B cell (primary cell): ENCODE measurements at regions not wholly inside any gene's neighbourhood (a gene's known extent, or its start where the extent isn't known, plus 50 kb on each side); places are given as distances from the start of the nearest gene placed in this dataset.
"Not testable (repeated sequence)": the region's sequence is repeated elsewhere in the genome, so short reads cannot be mapped to it uniquely, and the experiment has no call there.

ENCODE experiments used
- ATAC-seq: fragments of 200-7000 bp; cut with Tn5 transposase; one replicate; pipeline ENCODE4 v1.10.0; 2021; ENCODE audit warnings: low read depth, mild to moderate bottlenecking, moderate number of reproducible peaks, moderate library complexity
- CTCF ChIA-PET: fragments of 350-600 bp; sonication (Branson Sonifier 250); formaldehyde crosslinking; loops from one replicate; lab custom pipeline; 2021; ENCODE audit warnings: antibody characterized with exemption, inconsistent platforms; lab: Charles Lee
- POLR2A ChIA-PET: fragments of 350-600 bp; sonication (Branson Sonifier 250); formaldehyde crosslinking; loops from one replicate; lab custom pipeline; 2021; ENCODE audit warnings: antibody characterized with exemption; lab: Charles Lee
- DNase-seq: peaks from one replicate; pipeline ENCODE4 v3.0.0; 2013
- H2AFZ ChIP-seq: 2 replicates; pipeline ENCODE4 v1.6.1; 2012; ENCODE audit warnings: mild to moderate bottlenecking, low read depth, low read length; ENCODE audit not compliant: insufficient read depth, poor library complexity, severe bottlenecking
- H3K27ac ChIP-seq, 2 donors: 1 replicate in 1 of 2; 2 replicates in 1 of 2; pipeline ENCODE4 v1.5.1; 2012 to 2013; ENCODE audit warnings: low read length in 2 of 2, mild to moderate bottlenecking in 2 of 2, moderate library complexity in 1 of 2
- H3K27me3 ChIP-seq, 4 experiments: fragments of 200-600 bp in 1 of 4; sonication (generic) in 1 of 4; replicated peaks in 1 of 4; 1 replicate in 2 of 4; 2 replicates in 2 of 4; pipeline versions ENCODE4 v1.6.1 to v1.7.0; 2013 to 2016; ENCODE audit warnings: low read length in 3 of 4, mild to moderate bottlenecking in 2 of 4, mixed read lengths in 1 of 4, moderate library complexity in 1 of 4; ENCODE audit not compliant: insufficient read depth in 4 of 4, control insufficient read depth in 3 of 4; ENCODE audit errors: control extremely low read depth in 1 of 4
- H3K36me3 ChIP-seq, 2 experiments: replicated peaks in 1 of 2; 1 replicate in 1 of 2; 2 replicates in 1 of 2; pipeline versions ENCODE4 v1.6.1 to v1.7.1; 2013; ENCODE audit warnings: low read length in 1 of 2; ENCODE audit not compliant: insufficient read depth in 2 of 2, control insufficient read depth in 1 of 2; ENCODE audit errors: control extremely low read depth in 1 of 2, extremely low read depth in 1 of 2
- H3K4me1 ChIP-seq, 2 donors: fragments of 200-600 bp in 1 of 2; sonication (generic) in 1 of 2; 1 replicate in 1 of 2; 2 replicates in 1 of 2; pipeline versions ENCODE4 v1.5.1 to v1.6.1; 2013 to 2017; ENCODE audit warnings: low read length in 2 of 2; ENCODE audit not compliant: control insufficient read depth in 2 of 2, insufficient read depth in 2 of 2
- H3K4me2 ChIP-seq: replicated peaks from 2 replicates; pipeline ENCODE3; 2012; ENCODE audit warnings: mild to moderate bottlenecking, low read depth, low read length; ENCODE audit not compliant: poor library complexity, severe bottlenecking
- H3K4me3 ChIP-seq, 5 experiments: fragments of 200-600 bp in 1 of 5; sonication (generic) in 1 of 5; 1 replicate in 3 of 5; 2 replicates in 2 of 5; pipeline versions ENCODE4 v1.5.1 to v1.7.0; 2011 to 2016; ENCODE audit warnings: low read length in 4 of 5, mild to moderate bottlenecking in 4 of 5, low read depth in 2 of 5, control low read depth in 1 of 5, moderate library complexity in 1 of 5; ENCODE audit not compliant: insufficient read depth in 1 of 5; ENCODE audit errors: control extremely low read depth in 1 of 5, extremely low read depth in 1 of 5
- H3K79me2 ChIP-seq: fragments of 200-600 bp; sonication (generic); one replicate; pipeline ENCODE4 v1.6.0; 2016; ENCODE audit warnings: low read length; ENCODE audit not compliant: control insufficient read depth, insufficient read depth
- H3K9ac ChIP-seq: fragments of 200-600 bp; sonication (generic); 2 replicates; pipeline ENCODE4 v1.6.1; 2017; ENCODE audit warnings: mild to moderate bottlenecking, low read length, moderate library complexity
- H3K9me3 ChIP-seq, 3 donors: one replicate each; pipeline versions ENCODE4 v1.6.1 to v1.7.1; 2013; ENCODE audit warnings: low read length in 2 of 3; ENCODE audit not compliant: control insufficient read depth in 2 of 3, insufficient read depth in 1 of 3; ENCODE audit errors: control extremely low read depth in 1 of 3
- H4K20me1 ChIP-seq: 2 replicates; pipeline ENCODE4 v1.6.0; 2012; ENCODE audit warnings: mild to moderate bottlenecking, low read length; ENCODE audit not compliant: insufficient read depth, control insufficient read depth, poor library complexity, severe bottlenecking
- H3K27ac Mint-ChIP-seq: one replicate; pipeline ENCODE4 v1.8.0; 2021; ENCODE audit warnings: mixed read lengths
- H3K27me3 Mint-ChIP-seq: one replicate; pipeline ENCODE4 v1.8.0; 2021; ENCODE audit warnings: mixed read lengths
- H3K4me1 Mint-ChIP-seq: one replicate; pipeline ENCODE4 v1.8.0; 2021; ENCODE audit warnings: mixed read lengths
- H3K4me3 Mint-ChIP-seq: one replicate; pipeline ENCODE4 v1.8.0; 2021; ENCODE audit warnings: mixed read lengths
- H3K9me3 Mint-ChIP-seq: one replicate; pipeline ENCODE4 v1.8.0; 2022; ENCODE audit warnings: mixed read lengths; ENCODE audit not compliant: insufficient read depth
- CTCF ChIP-seq: fragments of 200-600 bp; IDR thresholded peaks from one replicate; pipeline ENCODE4 v1.8.0; 2022; ENCODE audit warnings: antibody characterized with exemption, mild to moderate bottlenecking
- EZH2 ChIP-seq: IDR thresholded peaks from 2 replicates; pipeline ENCODE4 v1.6.1; 2012; ENCODE audit warnings: borderline replicate concordance, low read depth, mild to moderate bottlenecking, moderate library complexity, low read length; ENCODE audit not compliant: insufficient read depth, poor library complexity, severe bottlenecking
- WGBS: methylation state at CpG from one replicate; pipeline ENCODE4 v1.1.5; 2013; ENCODE audit warnings: missing lambda C conversion rate; ENCODE audit not compliant: insufficient coverage; 5-methylcytosine and 5-hydroxymethylcytosine counted together
- intact Hi-C: fragments of 100-400 bp; cut with micrococcal nuclease; formaldehyde crosslinking; loops from one replicate; pipeline ENCODE4 v1.10.0; 2022

GRCh38 chr10:6925146-6925545 is 345.1 kb upstream of the PRKCQ start:
- H3K4me3 Mint-ChIP-seq = peak overlapping the region; percentile 58
- H3K4me2 ChIP-seq = no peak overlapping the region
- H3K4me1 Mint-ChIP-seq = peaks cover 42% of the 10 kb centered on the region
- H3K27me3 Mint-ChIP-seq = no peaks in the 10 kb centered on the region
- H3K27ac ChIP-seq = no peak overlapping the region
- ChIA-PET CTCF (interaction anchor here (1.1 kb wide), 1 partner anchor 11 kb away, joined by 3 read pairs; no protein-coding TSS in a partner anchor), POLR2A (no interaction called here)
- H3K9ac ChIP-seq = no peak overlapping the region
- H3K36me3 ChIP-seq = no peaks in the 10 kb centered on the region
- peaks cover 38 to 43% of the 10 kb centered on the region in 2 donors for H3K4me1 ChIP-seq
- no CpG with 5 or more reads among the region's 2 CpGs for WGBS
- no peak for TF ChIP-seq EZH2
- TF ChIP-seq CTCF = no peak
- no peak overlapping the region for H3K27ac Mint-ChIP-seq
- H3K27me3 ChIP-seq = no peaks in the 10 kb centered on the region
- no peak overlapping the region for H2AFZ ChIP-seq
- no peaks in the 10 kb centered on the region for H3K9me3 ChIP-seq
- no peak for ATAC-seq
- intact Hi-C loops = loop anchor here (10.0 kb wide), 2 partner anchors 260 to 760 kb away; no protein-coding TSS in a partner anchor
- no peak for DNase-seq
- no peaks in the 10 kb centered on the region for H4K20me1 ChIP-seq
- no peaks in the 10 kb centered on the region for H3K9me3 Mint-ChIP-seq
- no peak overlapping the region for H3K4me3 ChIP-seq
- no peaks in the 10 kb centered on the region for H3K79me2 ChIP-seq

- Histone ChIP-seq H4K20me1 (no peaks in the 10 kb centered on the region), H3K27me3 (no peaks in the 10 kb centered on the region), H3K4me2 (no peak overlapping the region), H2AFZ (no peak overlapping the region), H3K9ac (no peak overlapping the region), H3K36me3 (no peaks in the 10 kb centered on the region), H3K9me3 (no peaks in the 10 kb centered on the region), H3K4me3 (no peak overlapping the region), H3K4me1 (peaks cover 34 to 43% of the 10 kb centered on the region in 2 donors), H3K27ac (no peak overlapping the region), H3K79me2 (no peaks in the 10 kb centered on the region)
- ATAC-seq (no peak), DNase-seq (no peak)
- TF ChIP-seq CTCF = no peak
- no peak for TF ChIP-seq EZH2
- no peaks in the 10 kb centered on the region for H3K27me3 Mint-ChIP-seq
- H3K4me1 Mint-ChIP-seq = peaks cover 44% of the 10 kb centered on the region
- WGBS = no CpG with 5 or more reads among the region's 4 CpGs
- intact Hi-C loops = loop anchor here (10.0 kb wide), 2 partner anchors 261 to 761 kb away; no protein-coding TSS in a partner anchor
- CTCF ChIA-PET = interaction anchor here (1.1 kb wide), 1 partner anchor 12 kb away, joined by 3 read pairs; no protein-coding TSS in a partner anchor
- no peaks in the 10 kb centered on the region for H3K9me3 Mint-ChIP-seq
- H3K4me3 Mint-ChIP-seq = no peak overlapping the region
- H3K27ac Mint-ChIP-seq = no peak overlapping the region
- POLR2A ChIA-PET = no interaction called here
These were observed 344.1 kb upstream of the PRKCQ start for GRCh38 chr10:6924166-6924565.

- H3K9me3 Mint-ChIP-seq, H3K4me3 Mint-ChIP-seq, H3K27ac Mint-ChIP-seq, H3K79me2 ChIP-seq, H2AFZ ChIP-seq, H3K27me3 ChIP-seq, H3K27me3 Mint-ChIP-seq, H3K4me3 ChIP-seq, H3K36me3 ChIP-seq, H3K9me3 ChIP-seq, H3K9ac ChIP-seq, H3K4me2 ChIP-seq, H4K20me1 ChIP-seq, H3K27ac ChIP-seq, POLR2A ChIA-PET, ATAC-seq, DNase-seq: not testable (repeated sequence)
- CTCF ChIA-PET = interaction anchor here (1.1 to 4.6 kb wide), 11 partner anchors 10 to 766 kb away, joined by 3 to 37 read pairs (median 6); partner anchors contain the start of gene SFMBT2
- H3K4me1 ChIP-seq = peaks cover 12 to 26% of the 10 kb centered on the region in 2 donors
- WGBS = 98% methylated on average over 9 of the region's 16 CpGs
- peaks cover 28% of the 10 kb centered on the region for H3K4me1 Mint-ChIP-seq
- intact Hi-C loops = loop anchor here (10.0 kb wide), 2 partner anchors 264 to 764 kb away; no protein-coding TSS in a partner anchor
These were observed 340.9 kb upstream of the PRKCQ start for GRCh38 chr10:6921026-6921425.
